HG03565 (cell line): ENCODE measurements at regions not wholly inside any gene's neighbourhood (a gene's known extent, or its start where the extent isn't known, plus 50 kb on each side); places are given as distances from the start of the nearest gene placed in this dataset.

Source experiments
- ATAC-seq: cut with Tn5 transposase; IDR thresholded peaks from one replicate; pipeline ENCODE4 v1.9.1; 2021; ENCODE audit warnings: mild to moderate bottlenecking, moderate library complexity; ENCODE audit not compliant: unreplicated experiment

GRCh38 chrX:68930542-68931317 lies 101.9 kb downstream of the EFNB1 start:
- no peak for ATAC-seq

- no peak for ATAC-seq
Observed at GRCh38 chrX:68929332-68930150, 100.7 kb downstream of the EFNB1 start.

GRCh38 chrX:68928401-68928800 lies 99.6 kb downstream of the EFNB1 start:
- no peak for ATAC-seq

- no peak for ATAC-seq
Observed at GRCh38 chrX:68927178-68927577, 98.4 kb downstream of the EFNB1 start.

GRCh38 chrX:68923147-68923546 lies 94.3 kb downstream of the EFNB1 start:
- no peak for ATAC-seq

- no peak for ATAC-seq
Observed at GRCh38 chrX:68922013-68922412, 93.2 kb downstream of the EFNB1 start.

- ATAC-seq = no peak
Observed at GRCh38 chrX:68920561-68920960, 91.7 kb downstream of the EFNB1 start.

- ATAC-seq = no peak
Observed at GRCh38 chrX:68919707-68920106, 90.9 kb downstream of the EFNB1 start.

GRCh38 chrX:68918202-68918601 lies 89.4 kb downstream of the EFNB1 start:
- no peak for ATAC-seq

GRCh38 chrX:68917799-68918198 lies 89.0 kb downstream of the EFNB1 start:
- ATAC-seq = no peak

- ATAC-seq = no peak
Observed at GRCh38 chrX:68916891-68917290, 88.1 kb downstream of the EFNB1 start.

GRCh38 chrX:68915778-68916177 lies 87.0 kb downstream of the EFNB1 start:
- no peak for ATAC-seq

- ATAC-seq = no peak
Observed at GRCh38 chrX:68914479-68914946, 85.7 kb downstream of the EFNB1 start.

- ATAC-seq = no peak
Observed at GRCh38 chrX:68913249-68913547, 84.4 kb downstream of the EFNB1 start.

GRCh38 chrX:68912113-68912512 lies 83.3 kb downstream of the EFNB1 start:
- no peak for ATAC-seq

- no peak for ATAC-seq
Observed at GRCh38 chrX:68910731-68911428, 82.1 kb downstream of the EFNB1 start.

GRCh38 chrX:68909945-68910344 lies 81.1 kb downstream of the EFNB1 start:
- no peak for ATAC-seq

- ATAC-seq = no peak
Observed at GRCh38 chrX:68908071-68908470, 79.2 kb downstream of the EFNB1 start.

- no peak for ATAC-seq
Observed at GRCh38 chrX:68902706-68903504, 74.1 kb downstream of the EFNB1 start.

- no peak for ATAC-seq
Observed at GRCh38 chrX:68901519-68901918, 72.7 kb downstream of the EFNB1 start.

- no peak for ATAC-seq
Observed at GRCh38 chrX:68898598-68898997, 69.8 kb downstream of the EFNB1 start.
